Activated CD8-positive, alpha-beta memory T cell treated with anti-CD3 and anti-CD28 coated beads, Interleukin-2, amount 10 ng/mL, durations not matched to agents 7 days and 5 days (primary cell): ENCODE measurements at regions not wholly inside any gene's neighbourhood (a gene's known extent, or its start where the extent isn't known, plus 50 kb on each side); places are given as distances from the start of the nearest gene placed in this dataset.
"Not testable (repeated sequence)": the region's sequence is repeated elsewhere in the genome, so short reads cannot be mapped to it uniquely, and the experiment has no call there.

ENCODE experiments used
- ATAC-seq: fragments of 150-1000 bp; cut with Tn5 transposase; one replicate; pipeline ENCODE4 v1.10.0; 2021; ENCODE audit warnings: moderate library complexity
- CTCF ChIA-PET: fragments of 350-600 bp; sonication (Branson Sonifier 250); formaldehyde crosslinking; loops from one replicate; lab custom pipeline; 2021; ENCODE audit warnings: antibody characterized with exemption; lab: Charles Lee
- DNase-seq: peaks from one replicate; pipeline ENCODE4 v3.0.0-alpha.2; 2020
- H3K27ac Mint-ChIP-seq: one replicate; pipeline ENCODE4 v1.8.0; 2021; ENCODE audit warnings: mild to moderate bottlenecking, mixed read lengths
- H3K27me3 Mint-ChIP-seq: one replicate; pipeline ENCODE4 v1.8.0; 2021; ENCODE audit warnings: mixed read lengths
- H3K36me3 Mint-ChIP-seq: one replicate; pipeline ENCODE4 v1.8.0; 2021; ENCODE audit warnings: mild to moderate bottlenecking, mixed read lengths
- H3K4me1 Mint-ChIP-seq: one replicate; pipeline ENCODE4 v1.8.0; 2021; ENCODE audit warnings: mixed read lengths
- H3K4me3 Mint-ChIP-seq: one replicate; pipeline ENCODE4 v1.8.0; 2021; ENCODE audit warnings: mild to moderate bottlenecking, moderate library complexity, mixed read lengths
- H3K9me3 Mint-ChIP-seq: one replicate; pipeline ENCODE4 v1.8.0; 2022; ENCODE audit warnings: low read depth, mixed read lengths

- no peak overlapping the region for H3K4me3 Mint-ChIP-seq
- no peak for ATAC-seq
- CTCF ChIA-PET = no interaction called here
- peaks cover 4% of the 10 kb centered on the region for H3K27me3 Mint-ChIP-seq
- no peaks in the 10 kb centered on the region for H3K4me1 Mint-ChIP-seq
- no peak overlapping the region for H3K27ac Mint-ChIP-seq
- no peaks in the 10 kb centered on the region for H3K36me3 Mint-ChIP-seq
- no peak for DNase-seq
- H3K9me3 Mint-ChIP-seq = no peaks in the 10 kb centered on the region
Observed at GRCh38 chr2:204373942-204374341, 171.3 kb upstream of the PARD3B start.

GRCh38 chr2:204380141-204380881 lies 165.0 kb upstream of the PARD3B start:
- H3K27me3 Mint-ChIP-seq = no peaks in the 10 kb centered on the region

GRCh38 chr2:204386668-204387067 lies 158.6 kb upstream of the PARD3B start:
- no peak for ATAC-seq
- Mint-ChIP-seq H3K4me1 (no peaks in the 10 kb centered on the region), H3K9me3 (no peaks in the 10 kb centered on the region)

More at GRCh38 chr2:204380141-204380881, 165.0 kb upstream of the PARD3B start:
- no peaks in the 10 kb centered on the region for H3K4me1 Mint-ChIP-seq
- H3K9me3 Mint-ChIP-seq = no peaks in the 10 kb centered on the region
- DNase-seq (no peak), ATAC-seq (no peak)
- no peaks in the 10 kb centered on the region for H3K36me3 Mint-ChIP-seq
- CTCF ChIA-PET = no interaction called here
- H3K4me3 Mint-ChIP-seq = no peak overlapping the region
- no peak overlapping the region for H3K27ac Mint-ChIP-seq

GRCh38 chr2:204389120-204389519 lies 156.2 kb upstream of the PARD3B start:
- no peak for ATAC-seq
- Mint-ChIP-seq H3K9me3 (no peaks in the 10 kb centered on the region), H3K4me3 (no peak overlapping the region), H3K27ac (no peak overlapping the region), H3K4me1 (no peaks in the 10 kb centered on the region), H3K27me3 (no peaks in the 10 kb centered on the region), H3K36me3 (no peaks in the 10 kb centered on the region)
- DNase-seq = no peak
- CTCF ChIA-PET = no interaction called here

More at GRCh38 chr2:204386668-204387067, 158.6 kb upstream of the PARD3B start:
- H3K27ac Mint-ChIP-seq = no peak overlapping the region
- no peak overlapping the region for H3K4me3 Mint-ChIP-seq
- no peaks in the 10 kb centered on the region for H3K36me3 Mint-ChIP-seq
- CTCF ChIA-PET = no interaction called here
- H3K27me3 Mint-ChIP-seq = no peaks in the 10 kb centered on the region
- DNase-seq = no peak

GRCh38 chr2:204389856-204390255 lies 155.4 kb upstream of the PARD3B start:
- H3K27ac Mint-ChIP-seq = no peak overlapping the region
- H3K27me3 Mint-ChIP-seq = no peaks in the 10 kb centered on the region
- H3K4me3 Mint-ChIP-seq = no peak overlapping the region
- no peaks in the 10 kb centered on the region for H3K9me3 Mint-ChIP-seq
- DNase-seq (no peak), ATAC-seq (no peak)
- H3K36me3 Mint-ChIP-seq = no peaks in the 10 kb centered on the region
- CTCF ChIA-PET = no interaction called here
- no peaks in the 10 kb centered on the region for H3K4me1 Mint-ChIP-seq

- Mint-ChIP-seq H3K9me3 (no peaks in the 10 kb centered on the region), H3K4me3 (no peak overlapping the region), H3K4me1 (no peaks in the 10 kb centered on the region), H3K36me3 (no peaks in the 10 kb centered on the region), H3K27me3 (no peaks in the 10 kb centered on the region), H3K27ac (no peak overlapping the region)
- no peak for DNase-seq
- no peak for ATAC-seq
- CTCF ChIA-PET = no interaction called here
Observed at GRCh38 chr2:204395539-204395938, 149.7 kb upstream of the PARD3B start.

GRCh38 chr2:204401114-204401513 lies 144.2 kb upstream of the PARD3B start:
- no peak for DNase-seq
- CTCF ChIA-PET = no interaction called here

GRCh38 chr2:204407204-204408014 lies 137.9 kb upstream of the PARD3B start:
- no peak overlapping the region for H3K4me3 Mint-ChIP-seq
- H3K36me3 Mint-ChIP-seq = no peaks in the 10 kb centered on the region
- H3K27me3 Mint-ChIP-seq = peaks cover 5% of the 10 kb centered on the region
- DNase-seq (no peak), ATAC-seq (no peak)
- H3K27ac Mint-ChIP-seq = no peak overlapping the region
- CTCF ChIA-PET = no interaction called here
- H3K4me1 Mint-ChIP-seq = no peaks in the 10 kb centered on the region
- peaks cover 6% of the 10 kb centered on the region for H3K9me3 Mint-ChIP-seq

More at GRCh38 chr2:204401114-204401513, 144.2 kb upstream of the PARD3B start:
- H3K27me3 Mint-ChIP-seq = peaks cover 5% of the 10 kb centered on the region
- no peak for ATAC-seq
- H3K4me3 Mint-ChIP-seq = no peak overlapping the region
- no peaks in the 10 kb centered on the region for H3K36me3 Mint-ChIP-seq
- no peaks in the 10 kb centered on the region for H3K4me1 Mint-ChIP-seq
- no peaks in the 10 kb centered on the region for H3K9me3 Mint-ChIP-seq
- no peak overlapping the region for H3K27ac Mint-ChIP-seq

- ATAC-seq, H3K9me3 Mint-ChIP-seq, H3K27ac Mint-ChIP-seq, CTCF ChIA-PET, H3K4me3 Mint-ChIP-seq, H3K27me3 Mint-ChIP-seq, DNase-seq, H3K36me3 Mint-ChIP-seq, H3K4me1 Mint-ChIP-seq: not testable (repeated sequence)
Observed at GRCh38 chr2:204412782-204413181, 132.5 kb upstream of the PARD3B start.

GRCh38 chr2:204415406-204416181 lies 129.7 kb upstream of the PARD3B start:
- Mint-ChIP-seq H3K4me3 (no peak overlapping the region), H3K4me1 (no peaks in the 10 kb centered on the region), H3K9me3 (peaks cover 7% of the 10 kb centered on the region), H3K27me3 (no peaks in the 10 kb centered on the region), H3K27ac (no peak overlapping the region), H3K36me3 (no peaks in the 10 kb centered on the region)
- DNase-seq (no peak), ATAC-seq (no peak)
- CTCF ChIA-PET = no interaction called here

GRCh38 chr2:204416236-204416635 lies 129.0 kb upstream of the PARD3B start:
- Mint-ChIP-seq H3K4me1 (no peaks in the 10 kb centered on the region), H3K27me3 (no peaks in the 10 kb centered on the region), H3K9me3 (peaks cover 7% of the 10 kb centered on the region), H3K27ac (no peak overlapping the region), H3K36me3 (no peaks in the 10 kb centered on the region), H3K4me3 (no peak overlapping the region)
- CTCF ChIA-PET = no interaction called here
- ATAC-seq = no peak
- DNase-seq = no peak

- no peaks in the 10 kb centered on the region for H3K4me1 Mint-ChIP-seq
- CTCF ChIA-PET = no interaction called here
- no peaks in the 10 kb centered on the region for H3K9me3 Mint-ChIP-seq
- H3K4me3 Mint-ChIP-seq = no peak overlapping the region
- no peak overlapping the region for H3K27ac Mint-ChIP-seq
- no peaks in the 10 kb centered on the region for H3K36me3 Mint-ChIP-seq
- no peaks in the 10 kb centered on the region for H3K27me3 Mint-ChIP-seq
- no peak for DNase-seq
- no peak for ATAC-seq
Observed at GRCh38 chr2:204425821-204426220, 119.5 kb upstream of the PARD3B start.

GRCh38 chr2:204428675-204429074 lies 116.6 kb upstream of the PARD3B start:
- no peaks in the 10 kb centered on the region for H3K36me3 Mint-ChIP-seq

More at GRCh38 chr2:204428675-204429074, 116.6 kb upstream of the PARD3B start:
- H3K4me3 Mint-ChIP-seq = no peak overlapping the region
- H3K27me3 Mint-ChIP-seq = no peaks in the 10 kb centered on the region
- DNase-seq (no peak), ATAC-seq (no peak)
- CTCF ChIA-PET = no interaction called here
- no peaks in the 10 kb centered on the region for H3K4me1 Mint-ChIP-seq
- no peak overlapping the region for H3K27ac Mint-ChIP-seq
- H3K9me3 Mint-ChIP-seq = peaks cover 2% of the 10 kb centered on the region
